ENCODE measurements at regions not wholly inside any gene's neighbourhood (a gene's known extent, or its start where the extent isn't known, plus 50 kb on each side); places are given as distances from the start of the nearest gene placed in this dataset.
"Not testable (repeated sequence)": the region's sequence is repeated elsewhere in the genome, so short reads cannot be mapped to it uniquely, and the experiment has no call there.

GRCh38 chr3:76206346-76206745 lies 421.0 kb upstream of the ZNF717 start:
- DNase-seq: no peak

GRCh38 chr3:76212679-76213078 lies 427.3 kb upstream of the ZNF717 start:
- DNase-seq: no peak

GRCh38 chr3:76222201-76222600 lies 436.9 kb upstream of the ZNF717 start:
- no peak for DNase-seq

- no peak for DNase-seq
These were observed 445.9 kb upstream of the ZNF717 start for GRCh38 chr3:76231258-76231657.

GRCh38 chr3:76242886-76243753 lies 457.8 kb upstream of the ZNF717 start:
- DNase-seq: no peak

GRCh38 chr3:76245073-76245472 lies 459.7 kb upstream of the ZNF717 start:
- DNase-seq: no peak

GRCh38 chr3:76245622-76246021 lies 460.3 kb upstream of the ZNF717 start:
- no peak for DNase-seq

GRCh38 chr3:76264496-76264895 lies 479.1 kb upstream of the ZNF717 start:
- DNase-seq: no peak

GRCh38 chr3:76264911-76265310 lies 479.6 kb upstream of the ZNF717 start:
- no peak for DNase-seq

GRCh38 chr3:76266511-76266910 lies 481.2 kb upstream of the ZNF717 start:
- no peak for DNase-seq

GRCh38 chr3:76267851-76268380 lies 482.6 kb upstream of the ZNF717 start:
- DNase-seq: no peak

- no peak for DNase-seq
These were observed 508.5 kb upstream of the ZNF717 start for GRCh38 chr3:76293856-76294255.

GRCh38 chr3:76300746-76301145 lies 515.4 kb upstream of the ZNF717 start:
- no peak for DNase-seq

GRCh38 chr3:76307556-76307955 lies 522.2 kb upstream of the ZNF717 start:
- no peak for DNase-seq

- DNase-seq: no peak
These were observed 523.2 kb upstream of the ZNF717 start for GRCh38 chr3:76308541-76308940.

GRCh38 chr3:76310089-76310488 lies 524.7 kb upstream of the ZNF717 start:
- no peak for DNase-seq

GRCh38 chr3:76310667-76311066 lies 525.3 kb upstream of the ZNF717 start:
- DNase-seq: no peak

- no peak for DNase-seq
These were observed 526.6 kb upstream of the ZNF717 start for GRCh38 chr3:76311941-76312340.

- not testable (repeated sequence) for DNase-seq
These were observed 530.6 kb upstream of the ZNF717 start for GRCh38 chr3:76315906-76316305.

GRCh38 chr3:76321614-76322013 lies 536.3 kb upstream of the ZNF717 start:
- DNase-seq: no peak

- no peak for DNase-seq
These were observed 538.8 kb upstream of the ZNF717 start for GRCh38 chr3:76324101-76324500.

GRCh38 chr3:76345878-76346277 lies 560.5 kb upstream of the ZNF717 start:
- no peak for DNase-seq

- DNase-seq: no peak
These were observed 561.3 kb upstream of the ZNF717 start for GRCh38 chr3:76346690-76347089.

GRCh38 chr3:76349715-76350480 lies 564.5 kb upstream of the ZNF717 start:
- no peak for DNase-seq

All from activated CD4-positive, alpha-beta T cell treated with anti-CD3 and anti-CD28 coated beads for 48 hours (primary cell).